Suprapubic skin (tissue), 4 donors: ENCODE measurements at regions not wholly inside any gene's neighbourhood (a gene's known extent, or its start where the extent isn't known, plus 50 kb on each side); places are given as distances from the start of the nearest gene placed in this dataset.

Source experiments
- DNase-seq, 2 donors: peaks; one replicate each; pipeline ENCODE4 v3.0.0-alpha.2; 2019; ENCODE audit warnings: low spot score in 2 of 2
- H3K27ac ChIP-seq: fragments of 200-600 bp; sonication (generic); one replicate; pipeline ENCODE4 v1.5.1; 2019
- H3K27me3 ChIP-seq: fragments of 200-600 bp; sonication (generic); one replicate; pipeline ENCODE4 v1.5.1; 2019
- H3K36me3 ChIP-seq: fragments of 200-600 bp; sonication (generic); one replicate; pipeline ENCODE4 v1.5.1; 2019
- H3K4me1 ChIP-seq: fragments of 200-600 bp; sonication (generic); one replicate; pipeline ENCODE4 v1.5.1; 2019
- H3K4me3 ChIP-seq: fragments of 200-600 bp; sonication (generic); one replicate; pipeline ENCODE4 v1.5.1; 2019; ENCODE audit warnings: mild to moderate bottlenecking
- H3K9me3 ChIP-seq: fragments of 200-600 bp; sonication (generic); one replicate; pipeline ENCODE4 v1.5.1; 2019
- CTCF ChIP-seq, 2 donors: fragments of 200-600 bp in 1 of 2; fragments of 450-650 bp in 1 of 2; sonication (generic) in 1 of 2; IDR thresholded peaks; one replicate each; pipeline ENCODE4 v1.5.1; 2016 to 2019; ENCODE audit warnings: antibody characterized with exemption in 2 of 2, mild to moderate bottlenecking in 1 of 2, moderate library complexity in 1 of 2
- EP300 ChIP-seq: sonication (generic); formaldehyde crosslinking; IDR thresholded peaks from one replicate; pipeline ENCODE4 v1.6.1; 2017; ENCODE audit warnings: antibody characterized with exemption
- POLR2A ChIP-seq, 2 donors: fragments of 450-650 bp; IDR thresholded peaks; one replicate each; pipeline ENCODE4 v1.6.1; 2017; ENCODE audit warnings: antibody characterized with exemption in 2 of 2, mild to moderate bottlenecking in 2 of 2, moderate library complexity in 2 of 2
- POLR2AphosphoS5 ChIP-seq, 3 donors: sonication (generic); formaldehyde crosslinking; IDR thresholded peaks; one replicate each; pipeline ENCODE4 v1.6.1; 2017; ENCODE audit warnings: antibody characterized with exemption in 3 of 3
- WGBS: methylation state at CpG from one replicate; pipeline ENCODE4 v1.1.5; 2018; 5-methylcytosine and 5-hydroxymethylcytosine counted together

- 23% methylated on average over 3 of the region's 3 CpGs for WGBS
- Histone ChIP-seq H3K27ac (no peak overlapping the region), H3K4me3 (no peak overlapping the region), H3K36me3 (no peaks in the 10 kb centered on the region), H3K4me1 (no peaks in the 10 kb centered on the region), H3K27me3 (peaks cover 46% of the 10 kb centered on the region), H3K9me3 (no peaks in the 10 kb centered on the region)
- DNase-seq, result no peak
- TF ChIP-seq EP300, result no peak
- no peak for TF ChIP-seq POLR2AphosphoS5 (IDR thresholded peaks at IDR 0.05)
- no peak for TF ChIP-seq POLR2A (IDR thresholded peaks at IDR 0.05)
- no peak for TF ChIP-seq CTCF (IDR thresholded peaks at IDR 0.05)
Observed at GRCh38 chr15:60155661-60156060, 151.6 kb downstream of the FOXB1 start.

DNA sequence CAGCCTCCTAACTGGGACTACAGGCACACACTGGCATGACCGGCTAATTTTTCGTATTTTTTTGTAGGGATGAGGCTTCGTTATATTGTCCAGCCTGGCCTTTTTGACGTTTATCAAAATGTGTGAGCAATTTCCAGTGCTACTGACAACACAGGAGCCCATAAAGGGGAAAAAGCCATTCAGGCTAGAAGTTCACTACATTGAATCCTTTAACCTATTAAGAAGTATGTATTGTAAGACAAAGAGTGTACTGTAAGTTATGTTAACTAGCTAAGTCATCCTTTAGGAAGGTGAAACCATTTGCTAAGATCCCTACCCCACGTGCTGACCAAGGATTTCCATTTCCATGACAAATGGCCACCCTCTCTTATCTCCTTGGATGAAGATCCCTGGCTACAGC is 156.8 kb downstream of the FOXB1 start:
- Histone ChIP-seq H3K27me3 (peaks cover 34% of the 10 kb centered on the region), H3K36me3 (no peaks in the 10 kb centered on the region), H3K4me3 (no peak overlapping the region), H3K4me1 (no peaks in the 10 kb centered on the region), H3K27ac (no peak overlapping the region), H3K9me3 (no peaks in the 10 kb centered on the region)
- DNase-seq, result no peak
- WGBS, result 85% methylated on average over 5 of the region's 5 CpGs
- TF ChIP-seq CTCF (IDR thresholded peaks at IDR 0.05), result no peak

DNA sequence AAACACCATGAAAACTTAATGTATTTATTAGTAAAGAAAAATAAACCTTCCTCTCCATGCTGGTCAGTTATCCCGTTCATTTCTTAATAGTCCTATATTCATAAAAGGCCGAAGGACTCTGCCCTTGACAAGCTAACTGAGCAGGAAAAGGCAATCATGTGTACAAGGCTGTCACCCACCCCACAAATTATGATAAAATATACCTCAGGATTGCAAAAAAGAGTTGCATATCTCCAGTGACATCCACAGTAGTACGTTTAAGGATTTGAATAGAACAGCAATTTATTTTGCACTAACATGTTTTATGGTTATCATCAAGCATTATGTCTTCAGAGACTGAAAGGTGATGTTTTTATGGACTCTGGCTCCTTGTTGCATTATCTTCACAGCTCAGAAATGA is 157.6 kb downstream of the FOXB1 start:
- no peaks in the 10 kb centered on the region for H3K4me1 ChIP-seq
- H3K36me3 ChIP-seq, result no peaks in the 10 kb centered on the region
- H3K4me3 ChIP-seq, result no peak overlapping the region
- H3K27me3 ChIP-seq, result peaks cover 34% of the 10 kb centered on the region
- H3K27ac ChIP-seq, result no peak overlapping the region
- TF ChIP-seq POLR2A (IDR thresholded peaks at IDR 0.05) (no peak), EP300 (no peak), CTCF (IDR thresholded peaks at IDR 0.05) (no peak), POLR2AphosphoS5 (IDR thresholded peaks at IDR 0.05) (no peak)
- 57% methylated on average over 3 of the region's 3 CpGs for WGBS
- H3K9me3 ChIP-seq, result no peaks in the 10 kb centered on the region
- DNase-seq, result no peak

DNA sequence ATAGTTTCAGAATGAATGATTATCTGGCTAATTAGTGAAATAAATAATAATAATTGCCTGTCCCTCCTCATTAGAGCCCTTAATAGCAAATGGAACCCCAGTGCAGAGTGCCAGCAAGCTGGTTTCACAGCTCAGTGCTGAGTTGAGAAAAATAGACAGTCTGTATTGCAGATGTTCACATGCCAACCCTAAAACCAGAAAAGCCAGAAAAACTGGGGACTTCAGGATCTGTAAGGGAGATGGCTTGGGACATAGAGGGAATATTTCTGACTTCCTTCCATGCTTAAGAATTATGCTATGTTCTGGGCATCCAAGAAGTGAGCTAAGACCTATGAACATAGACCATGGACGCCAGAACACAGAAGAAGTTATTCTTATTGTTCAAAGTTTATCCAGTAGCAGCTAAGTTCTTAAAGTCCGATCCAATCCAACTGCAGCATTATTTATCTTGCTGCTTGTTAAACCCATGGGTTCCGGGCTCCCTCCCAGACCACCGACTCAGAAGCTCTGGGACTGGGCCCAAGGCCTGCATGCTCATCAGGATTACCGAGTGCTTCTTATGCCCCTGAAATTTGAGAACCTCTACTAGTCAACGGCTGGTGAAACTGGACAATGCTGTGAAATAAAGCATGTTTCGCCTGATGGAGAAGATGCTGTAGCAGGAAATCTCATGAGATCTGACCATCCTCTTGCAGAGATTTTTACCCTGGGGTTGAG is 158.3 kb downstream of the FOXB1 start:
- TF ChIP-seq POLR2AphosphoS5 (IDR thresholded peaks at IDR 0.05) (no peak), EP300 (no peak), POLR2A (IDR thresholded peaks at IDR 0.05) (no peak), CTCF (IDR thresholded peaks at IDR 0.05) (no peak)
- H3K9me3 ChIP-seq, result no peaks in the 10 kb centered on the region
- no peak overlapping the region for H3K27ac ChIP-seq
- no peaks in the 10 kb centered on the region for H3K4me1 ChIP-seq
- no peaks in the 10 kb centered on the region for H3K36me3 ChIP-seq
- DNase-seq, result no peak
- WGBS, result 70% methylated on average over 7 of the region's 7 CpGs
- no peak overlapping the region for H3K4me3 ChIP-seq
- H3K27me3 ChIP-seq, result peaks cover 34% of the 10 kb centered on the region

DNA sequence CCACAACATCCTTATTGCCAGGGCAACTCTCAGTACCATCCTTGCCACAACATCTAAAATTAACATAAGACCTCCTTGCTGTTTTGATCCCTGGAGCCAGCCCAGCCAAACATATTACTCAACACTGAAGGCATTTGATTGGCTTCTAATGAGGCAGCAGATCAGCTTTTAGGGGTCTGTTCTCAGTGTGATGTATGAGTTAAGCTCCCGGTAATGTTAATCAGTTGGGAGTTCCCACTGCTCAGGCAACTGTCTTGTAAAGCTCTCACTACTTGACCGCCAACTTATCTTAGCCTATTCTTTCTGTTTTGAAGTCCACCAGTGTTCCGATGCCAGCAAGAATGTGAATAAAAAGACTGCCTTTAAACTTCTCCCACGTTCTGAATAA is 158.9 kb downstream of the FOXB1 start:
- 64% methylated on average over 4 of the region's 4 CpGs for WGBS
- no peaks in the 10 kb centered on the region for H3K4me1 ChIP-seq
- no peaks in the 10 kb centered on the region for H3K36me3 ChIP-seq
- no peaks in the 10 kb centered on the region for H3K9me3 ChIP-seq
- no peak for DNase-seq
- H3K27ac ChIP-seq, result no peak overlapping the region
- no peak overlapping the region for H3K4me3 ChIP-seq
- H3K27me3 ChIP-seq, result peaks cover 34% of the 10 kb centered on the region
- TF ChIP-seq POLR2A (IDR thresholded peaks at IDR 0.05) (no peak), POLR2AphosphoS5 (IDR thresholded peaks at IDR 0.05) (no peak), EP300 (no peak), CTCF (IDR thresholded peaks at IDR 0.05) (no peak)
